ENCODE measurements at regions not wholly inside any gene's neighbourhood (a gene's known extent, or its start where the extent isn't known, plus 50 kb on each side); places are given as distances from the start of the nearest gene placed in this dataset.

DNA sequence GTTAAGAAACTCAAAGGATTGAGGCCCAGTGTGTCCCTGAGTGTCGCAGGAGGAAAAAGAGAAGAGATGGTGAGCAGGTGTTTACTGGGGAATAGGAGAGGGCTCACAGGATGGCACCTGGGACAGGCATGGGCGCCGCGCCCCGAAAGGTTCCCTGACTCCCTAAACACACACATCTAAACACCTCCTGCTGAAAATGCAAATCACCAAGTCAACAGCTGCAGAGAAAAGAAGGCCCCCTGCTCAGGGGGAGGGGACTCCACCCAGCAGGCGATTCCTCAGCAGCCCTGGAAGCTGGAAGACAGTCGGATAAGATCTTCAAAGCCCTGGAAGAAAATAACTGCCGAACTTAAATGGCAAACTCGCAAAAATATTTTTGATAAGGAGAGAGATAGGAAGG lies 377.2 kb downstream of the BRD1 start:
- H3K36me3 ChIP-seq (ENCODE audit: control insufficient read depth in 1 of 2, insufficient read depth in 2 of 2, low read length in 2 of 2): no peaks in the 10 kb centered on the region
- POLR2A ChIA-PET: no interaction called here
- intact Hi-C loops (cut with micrococcal nuclease): no loop called here
- H3K27me3 ChIP-seq (ENCODE audit: insufficient read depth, low read length): no peaks in the 10 kb centered on the region
- H3K4me2 ChIP-seq (ENCODE audit: low read length): no peak overlapping the region
- no peak overlapping the region for H2AFZ ChIP-seq (ENCODE audit: low read depth, low read length, poor library complexity, severe bottlenecking)
- H3K9me3 ChIP-seq (ENCODE audit: control insufficient read depth in 1 of 2, insufficient read depth in 1 of 2, low read depth in 1 of 2, low read length in 2 of 2): no peaks in the 10 kb centered on the region
- CTCF ChIA-PET: no interaction called here
- H3K9ac ChIP-seq (ENCODE audit: low read length): no peak overlapping the region
- no peak overlapping the region for H3K4me3 ChIP-seq (replicated peaks in 1 of 2; ENCODE audit: low read depth in 1 of 2, low read length in 2 of 2)
- H3K4me1 ChIP-seq (ENCODE audit: control insufficient read depth in 1 of 2, insufficient read depth in 2 of 2, low read length in 2 of 2): no peaks in the 10 kb centered on the region
- DNase-seq (ENCODE audit: low read depth, low spot score) (no peak), ATAC-seq (no peak)
- RAD21 ChIA-PET (ENCODE audit: low non-redundant PET in 1 of 2, low total read pairs in 2 of 2, uncharacterized antibody in 2 of 2, unreplicated experiment in 2 of 2): no interaction called here
- TF ChIP-seq SP1 (IDR thresholded peaks at IDR 0.05; ENCODE audit: low read depth): no peak
- TF ChIP-seq ELF1 (IDR thresholded peaks at IDR 0.05; ENCODE audit: borderline replicate concordance, low read depth): no peak
- no peak for TF ChIP-seq CBX3 (IDR thresholded peaks at IDR 0.05; ENCODE audit: low read depth)
- no peak for TF ChIP-seq SIN3A (IDR thresholded peaks at IDR 0.05; ENCODE audit: low read depth)
- TF ChIP-seq, protein P1, sequence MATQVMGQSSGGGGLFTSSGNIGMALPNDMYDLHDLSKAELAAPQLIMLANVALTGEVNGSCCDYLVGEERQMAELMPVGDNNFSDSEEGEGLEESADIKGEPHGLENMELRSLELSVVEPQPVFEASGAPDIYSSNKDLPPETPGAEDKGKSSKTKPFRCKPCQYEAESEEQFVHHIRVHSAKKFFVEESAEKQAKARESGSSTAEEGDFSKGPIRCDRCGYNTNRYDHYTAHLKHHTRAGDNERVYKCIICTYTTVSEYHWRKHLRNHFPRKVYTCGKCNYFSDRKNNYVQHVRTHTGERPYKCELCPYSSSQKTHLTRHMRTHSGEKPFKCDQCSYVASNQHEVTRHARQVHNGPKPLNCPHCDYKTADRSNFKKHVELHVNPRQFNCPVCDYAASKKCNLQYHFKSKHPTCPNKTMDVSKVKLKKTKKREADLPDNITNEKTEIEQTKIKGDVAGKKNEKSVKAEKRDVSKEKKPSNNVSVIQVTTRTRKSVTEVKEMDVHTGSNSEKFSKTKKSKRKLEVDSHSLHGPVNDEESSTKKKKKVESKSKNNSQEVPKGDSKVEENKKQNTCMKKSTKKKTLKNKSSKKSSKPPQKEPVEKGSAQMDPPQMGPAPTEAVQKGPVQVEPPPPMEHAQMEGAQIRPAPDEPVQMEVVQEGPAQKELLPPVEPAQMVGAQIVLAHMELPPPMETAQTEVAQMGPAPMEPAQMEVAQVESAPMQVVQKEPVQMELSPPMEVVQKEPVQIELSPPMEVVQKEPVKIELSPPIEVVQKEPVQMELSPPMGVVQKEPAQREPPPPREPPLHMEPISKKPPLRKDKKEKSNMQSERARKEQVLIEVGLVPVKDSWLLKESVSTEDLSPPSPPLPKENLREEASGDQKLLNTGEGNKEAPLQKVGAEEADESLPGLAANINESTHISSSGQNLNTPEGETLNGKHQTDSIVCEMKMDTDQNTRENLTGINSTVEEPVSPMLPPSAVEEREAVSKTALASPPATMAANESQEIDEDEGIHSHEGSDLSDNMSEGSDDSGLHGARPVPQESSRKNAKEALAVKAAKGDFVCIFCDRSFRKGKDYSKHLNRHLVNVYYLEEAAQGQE (IDR thresholded peaks at IDR 0.05; ENCODE audit: low read depth): no peak
- no peak for TF ChIP-seq EZH2 (IDR thresholded peaks at IDR 0.05)
- TF ChIP-seq TCF7L2 (IDR thresholded peaks at IDR 0.05; ENCODE audit: borderline replicate concordance, extremely low read depth, insufficient read depth, insufficient read length): no peak
- no peak for TF ChIP-seq JUND (IDR thresholded peaks at IDR 0.05)
- no peak for TF ChIP-seq CEBPB (IDR thresholded peaks at IDR 0.05; ENCODE audit: low read depth)
- no peak for TF ChIP-seq POLR2A (IDR thresholded peaks at IDR 0.05; ENCODE audit: borderline replicate concordance, extremely low read depth, insufficient read depth, insufficient read length)
- no peak for TF ChIP-seq MAX (IDR thresholded peaks at IDR 0.05)
- TF ChIP-seq ZBTB33 (IDR thresholded peaks at IDR 0.05; ENCODE audit: extremely low read depth, insufficient replicate concordance, low read length): no peak
- TF ChIP-seq POLR2AphosphoS5 (IDR thresholded peaks at IDR 0.05; ENCODE audit: low read depth, low read length): no peak
- TF ChIP-seq RAD21 (IDR thresholded peaks at IDR 0.05; ENCODE audit: low read depth): no peak
- TF ChIP-seq ZNF274 (IDR thresholded peaks at IDR 0.05; ENCODE audit: low read depth, low read length): no peak
- no peak for TF ChIP-seq FOSL1 (IDR thresholded peaks at IDR 0.05; ENCODE audit: low read depth)
- no peak for TF ChIP-seq SRF (IDR thresholded peaks at IDR 0.05; ENCODE audit: low read depth)
- TF ChIP-seq YY1 (IDR thresholded peaks at IDR 0.05; ENCODE audit: extremely low read depth, insufficient replicate concordance, low read depth, low read length): no peak
- no peak for TF ChIP-seq ATF3 (IDR thresholded peaks at IDR 0.05)
- H3K79me2 ChIP-seq (ENCODE audit: insufficient read depth, low read length): no peaks in the 10 kb centered on the region
- H4K20me1 ChIP-seq (ENCODE audit: insufficient read depth): no peaks in the 10 kb centered on the region
- BruUV-seq (replicated peaks): no TSS peak
- H3K9me2 ChIP-seq (ENCODE audit: insufficient read depth): no peaks in the 10 kb centered on the region
- H3K27ac ChIP-seq (ENCODE audit: low read depth, low read length): no peak overlapping the region
